A673 (cell line): ENCODE measurements at regions not wholly inside any gene's neighbourhood (a gene's known extent, or its start where the extent isn't known, plus 50 kb on each side); places are given as distances from the start of the nearest gene placed in this dataset.

Experiments
- BruUV-seq: library from RNA; stranded (reverse); fragments of 400-500 nt; replicated peaks from 2 replicates; lab custom pipeline; 2021; lab: Mats Ljungman, UMichigan
- CTCF ChIA-PET: fragments of 300-600 bp; sonication (Branson Sonifier 250); formaldehyde crosslinking; loops from one replicate; lab custom pipeline; 2022; ENCODE audit warnings: antibody characterized with exemption; lab: Charles Lee
- POLR2A ChIA-PET: fragments of 300-600 bp; sonication (Branson Sonifier 250); formaldehyde crosslinking; loops from one replicate; lab custom pipeline; 2022; ENCODE audit warnings: antibody characterized with exemption; ENCODE audit not compliant: low non-redundant PET; lab: Charles Lee
- DNase-seq: peaks from one replicate; pipeline ENCODE4 v3.0.0-alpha.2; 2015; ENCODE audit warnings: low spot score
- H3K27ac ChIP-seq: fragments of 200-600 bp; sonication (generic); 2 replicates; pipeline ENCODE4 v1.5.1; 2016; ENCODE audit warnings: mixed run types, low read depth, mild to moderate bottlenecking, mixed read lengths, antibody characterized with exemption, low read length; ENCODE audit not compliant: poor library complexity, severe bottlenecking
- H3K27me3 ChIP-seq: fragments of 200-600 bp; sonication (generic); replicated peaks from 2 replicates; pipeline ENCODE4 v1.6.1; 2017; ENCODE audit warnings: mixed run types, low read depth, mild to moderate bottlenecking, mixed read lengths, antibody characterized with exemption, low read length; ENCODE audit not compliant: insufficient read depth, poor library complexity
- H3K36me3 ChIP-seq: fragments of 200-600 bp; sonication (generic); 2 replicates; pipeline ENCODE4 v1.6.1; 2016; ENCODE audit warnings: mixed run types, mild to moderate bottlenecking, mixed read lengths, antibody characterized with exemption, low read length; ENCODE audit not compliant: insufficient read depth, poor library complexity, severe bottlenecking
- H3K4me1 ChIP-seq: fragments of 200-600 bp; sonication (generic); 2 replicates; pipeline ENCODE4 v1.6.1; 2017; ENCODE audit warnings: mixed run types, mild to moderate bottlenecking, mixed read lengths, antibody characterized with exemption, low read length; ENCODE audit not compliant: insufficient read depth, poor library complexity, severe bottlenecking
- H3K4me3 ChIP-seq: fragments of 200-600 bp; sonication (generic); 2 replicates; pipeline ENCODE4 v1.5.1; 2016; ENCODE audit warnings: low read depth, mixed run types, mild to moderate bottlenecking, mixed read lengths, low read length; ENCODE audit not compliant: poor library complexity, severe bottlenecking
- H3K9me3 ChIP-seq: fragments of 200-600 bp; sonication (generic); 2 replicates; pipeline ENCODE4 v1.6.1; 2016; ENCODE audit warnings: mixed run types, low read depth, mild to moderate bottlenecking, mixed read lengths, antibody characterized with exemption, low read length; ENCODE audit not compliant: poor library complexity, severe bottlenecking
- CTCF ChIP-seq: fragments of 300-800, 200-600 bp; sonication (generic); conservative IDR thresholded peaks from 2 replicates; pipeline ENCODE4 v1.5.1; 2017; ENCODE audit warnings: low read depth, mild to moderate bottlenecking, antibody characterized with exemption, low read length, moderate library complexity, mixed read lengths
- EZH2 ChIP-seq: fragments of 200-600 bp; sonication (generic); IDR thresholded peaks from 2 replicates; pipeline ENCODE4 v1.6.1; 2017; ENCODE audit warnings: borderline replicate concordance, low read depth, mild to moderate bottlenecking, mixed read lengths, antibody characterized with exemption, low read length; ENCODE audit not compliant: poor library complexity, severe bottlenecking
- intact Hi-C: fragments of 100-400 bp; cut with micrococcal nuclease; formaldehyde crosslinking; loops from one replicate; pipeline ENCODE4 v1.10.0; 2022; ENCODE audit not compliant: unreplicated experiment

GRCh38 chr1:191279266-191279800 lies 801.7 kb upstream of the BRINP3 start:
- no peak for TF ChIP-seq CTCF
- no peak for TF ChIP-seq EZH2
- Histone ChIP-seq H3K27me3 (no peaks in the 10 kb centered on the region), H3K4me3 (no peak overlapping the region), H3K9me3 (peaks cover 11% of the 10 kb centered on the region), H3K27ac (no peak overlapping the region), H3K4me1 (no peaks in the 10 kb centered on the region), H3K36me3 (no peaks in the 10 kb centered on the region)
- DNase-seq: no peak
- POLR2A ChIA-PET: no interaction called here
- intact Hi-C loops: no loop called here
- BruUV-seq: no TSS peak
- CTCF ChIA-PET: no interaction called here

- ChIA-PET CTCF (no interaction called here), POLR2A (no interaction called here)
- Histone ChIP-seq H3K4me3 (no peak overlapping the region), H3K27me3 (no peaks in the 10 kb centered on the region), H3K9me3 (peaks cover 11% of the 10 kb centered on the region), H3K4me1 (no peaks in the 10 kb centered on the region), H3K27ac (no peak overlapping the region), H3K36me3 (no peaks in the 10 kb centered on the region)
- TF ChIP-seq CTCF (no peak), EZH2 (no peak)
- intact Hi-C loops: no loop called here
- no TSS peak for BruUV-seq
- no peak for DNase-seq
These were observed 806.5 kb upstream of the BRINP3 start for GRCh38 chr1:191284175-191284574.

GRCh38 chr1:191290441-191290840 lies 812.8 kb upstream of the BRINP3 start:
- Histone ChIP-seq H3K27ac (no peak overlapping the region), H3K27me3 (no peaks in the 10 kb centered on the region), H3K36me3 (no peaks in the 10 kb centered on the region), H3K4me1 (peaks cover 4% of the 10 kb centered on the region), H3K9me3 (no peaks in the 10 kb centered on the region), H3K4me3 (no peak overlapping the region)
- ChIA-PET CTCF (no interaction called here), POLR2A (no interaction called here)
- BruUV-seq: no TSS peak
- intact Hi-C loops: no loop called here
- TF ChIP-seq CTCF: no peak
- TF ChIP-seq EZH2: no peak
- DNase-seq: no peak
